ENCODE measurements at regions not wholly inside any gene's neighbourhood (a gene's known extent, or its start where the extent isn't known, plus 50 kb on each side); places are given as distances from the start of the nearest gene placed in this dataset.

DNA sequence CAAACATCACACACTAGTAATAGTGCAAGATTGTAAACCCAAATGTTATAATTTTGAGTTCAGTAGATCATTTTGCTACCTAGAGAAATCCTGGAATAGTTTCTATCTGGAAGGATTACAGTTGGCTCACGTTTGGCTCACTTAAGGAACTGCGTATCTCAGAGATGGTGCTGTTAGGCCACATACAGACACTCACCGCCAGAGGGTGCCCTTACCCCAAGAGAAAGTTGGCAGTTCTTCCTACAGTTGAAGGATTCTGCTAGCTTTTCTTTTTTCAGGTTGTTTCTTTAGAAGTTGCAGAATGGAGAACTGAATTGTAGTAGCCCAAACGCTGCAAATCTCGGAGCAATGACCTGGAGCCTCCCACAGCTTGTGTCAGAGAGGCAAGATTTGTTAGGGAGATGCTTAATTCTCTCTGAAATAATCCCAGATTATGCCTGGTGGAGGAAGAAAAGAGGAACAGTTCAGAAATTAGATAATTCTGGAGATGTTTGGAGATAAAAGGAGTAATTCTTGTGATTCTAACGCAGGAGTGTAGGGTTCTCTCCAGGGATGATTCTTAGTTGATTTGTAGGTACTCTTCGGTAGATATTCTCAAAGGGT lies 87.9 kb upstream of the PAPPA2 start:
- TF ChIP-seq ARNTL (CRISPR knock-in tag; IDR thresholded peaks at IDR 0.05) (no peak), SP2 (CRISPR knock-in tag; IDR thresholded peaks at IDR 0.05) (no peak), ZNF770 (CRISPR knock-in tag; IDR thresholded peaks at IDR 0.05) (no peak), SSRP1 (CRISPR knock-in tag; IDR thresholded peaks at IDR 0.05) (no peak), ZMYM3 (CRISPR knock-in tag; IDR thresholded peaks at IDR 0.05) (no peak), ETV5 (CRISPR knock-in tag; IDR thresholded peaks at IDR 0.05; ENCODE audit: borderline replicate concordance) (no peak), NR2F2 (IDR thresholded peaks at IDR 0.05; ENCODE audit: borderline replicate concordance, low read depth) (no peak), EZH2 (conservative IDR thresholded peaks at IDR 0.05; ENCODE audit: low read depth, low read length) (no peak), TEAD3 (CRISPR knock-in tag; optimal IDR thresholded peaks at IDR 0.05; ENCODE audit: borderline replicate concordance) (no peak), ZNF317 (CRISPR knock-in tag; IDR thresholded peaks at IDR 0.05) (no peak), HDAC1 (CRISPR knock-in tag; IDR thresholded peaks at IDR 0.05) (no peak), POLR2A (IDR thresholded peaks at IDR 0.05; ENCODE audit: insufficient read depth in 1 of 2, low read depth in 2 of 2, low read length in 2 of 2) (no peak), SIN3A (IDR thresholded peaks at IDR 0.05; ENCODE audit: borderline replicate concordance, low read depth, low read length) (no peak)
- TF ChIP-seq, protein P1, sequence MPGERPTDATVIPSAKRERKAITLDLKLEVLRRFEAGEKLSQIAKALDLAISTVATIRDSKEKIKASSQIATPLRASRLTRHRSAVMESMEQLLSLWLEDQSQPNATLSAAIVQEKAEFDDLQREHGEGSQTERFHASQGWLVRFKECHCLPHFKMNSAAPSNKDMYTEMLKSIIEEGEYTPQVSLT (CRISPR knock-in tag; IDR thresholded peaks at IDR 0.05; ENCODE audit: borderline replicate concordance, low read depth) = no peak
